OCI-LY7 (cell line): ENCODE measurements at regions not wholly inside any gene's neighbourhood (a gene's known extent, or its start where the extent isn't known, plus 50 kb on each side); places are given as distances from the start of the nearest gene placed in this dataset.

Experiments used
- EZH2phosphoT487 ChIP-seq: fragments of 200-600 bp; sonication (generic); IDR thresholded peaks from 2 replicates; pipeline ENCODE4 v1.6.1; 2018; ENCODE audit warnings: low read depth, borderline replicate concordance, mild to moderate bottlenecking, mixed run types, antibody characterized with exemption, low read length, moderate library complexity, mixed read lengths
- TF ChIP-seq, protein P1 (sequence below): fragments of 200-600 bp; sonication (generic); conservative IDR thresholded peaks from 2 replicates; pipeline ENCODE4 v1.5.1; 2014; ENCODE audit warnings: mild to moderate bottlenecking, antibody characterized with exemption, low read length, moderate library complexity, mixed read lengths

- TF ChIP-seq, protein P1, sequence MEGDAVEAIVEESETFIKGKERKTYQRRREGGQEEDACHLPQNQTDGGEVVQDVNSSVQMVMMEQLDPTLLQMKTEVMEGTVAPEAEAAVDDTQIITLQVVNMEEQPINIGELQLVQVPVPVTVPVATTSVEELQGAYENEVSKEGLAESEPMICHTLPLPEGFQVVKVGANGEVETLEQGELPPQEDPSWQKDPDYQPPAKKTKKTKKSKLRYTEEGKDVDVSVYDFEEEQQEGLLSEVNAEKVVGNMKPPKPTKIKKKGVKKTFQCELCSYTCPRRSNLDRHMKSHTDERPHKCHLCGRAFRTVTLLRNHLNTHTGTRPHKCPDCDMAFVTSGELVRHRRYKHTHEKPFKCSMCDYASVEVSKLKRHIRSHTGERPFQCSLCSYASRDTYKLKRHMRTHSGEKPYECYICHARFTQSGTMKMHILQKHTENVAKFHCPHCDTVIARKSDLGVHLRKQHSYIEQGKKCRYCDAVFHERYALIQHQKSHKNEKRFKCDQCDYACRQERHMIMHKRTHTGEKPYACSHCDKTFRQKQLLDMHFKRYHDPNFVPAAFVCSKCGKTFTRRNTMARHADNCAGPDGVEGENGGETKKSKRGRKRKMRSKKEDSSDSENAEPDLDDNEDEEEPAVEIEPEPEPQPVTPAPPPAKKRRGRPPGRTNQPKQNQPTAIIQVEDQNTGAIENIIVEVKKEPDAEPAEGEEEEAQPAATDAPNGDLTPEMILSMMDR = no peak
- TF ChIP-seq EZH2phosphoT487 = no peak
These were observed 670.1 kb upstream of the SOX11 start for GRCh38 chr2:5022061-5022460.
